Cerebellar nuclear complex (tissue), 1 donor: ENCODE measurements at regions not wholly inside any gene's neighbourhood (a gene's known extent, or its start where the extent isn't known, plus 50 kb on each side); places are given as distances from the start of the nearest gene placed in this dataset.
"Not testable (repeated sequence)": the region's sequence is repeated elsewhere in the genome, so short reads cannot be mapped to it uniquely, and the experiment has no call there.

Source experiments
- DNase-seq, 2 experiments: peaks; one replicate each; lab custom pipeline; 2025; lab: John Stamatoyannopoulos, UW

DNA sequence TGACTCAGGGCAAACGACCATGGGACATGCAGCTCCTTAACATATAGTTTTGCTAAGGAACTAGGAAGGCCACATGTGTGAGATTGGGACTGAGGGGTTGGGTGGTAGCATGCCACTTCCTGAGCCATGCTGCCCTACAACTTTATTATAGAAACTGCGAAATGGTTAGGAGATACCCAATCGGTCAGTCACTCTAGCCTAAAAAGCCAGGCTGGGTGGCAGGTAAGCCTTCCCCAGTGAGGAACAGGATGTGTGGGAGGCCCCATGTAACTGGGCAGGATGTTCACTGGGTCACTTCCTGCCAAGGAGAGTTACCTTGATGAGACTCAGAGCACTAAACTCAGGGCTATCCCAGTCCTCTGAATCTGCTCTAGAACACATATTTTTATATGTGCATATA is 123.5 kb downstream of the MAP3K7 start:
- no peak for DNase-seq

DNA sequence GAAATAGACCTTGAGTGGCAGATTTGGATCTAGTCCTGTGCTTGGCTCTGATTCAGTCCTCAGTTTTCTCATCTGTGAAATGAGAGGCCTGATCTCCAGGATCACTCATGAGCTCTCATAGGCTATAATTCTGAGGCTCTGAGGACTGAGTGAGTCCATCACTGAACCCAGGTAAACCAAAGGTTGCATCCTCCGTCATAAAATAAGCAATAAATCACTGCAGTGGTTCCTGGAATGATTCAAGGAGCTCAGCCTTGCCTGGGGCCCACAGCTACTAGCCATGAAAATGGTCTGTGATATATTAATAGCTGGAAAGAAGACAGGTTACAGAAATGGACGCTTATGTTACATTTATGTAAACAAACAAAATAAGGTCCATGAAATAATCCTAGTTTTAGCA is 124.8 kb downstream of the MAP3K7 start:
- DNase-seq: no peak

DNA sequence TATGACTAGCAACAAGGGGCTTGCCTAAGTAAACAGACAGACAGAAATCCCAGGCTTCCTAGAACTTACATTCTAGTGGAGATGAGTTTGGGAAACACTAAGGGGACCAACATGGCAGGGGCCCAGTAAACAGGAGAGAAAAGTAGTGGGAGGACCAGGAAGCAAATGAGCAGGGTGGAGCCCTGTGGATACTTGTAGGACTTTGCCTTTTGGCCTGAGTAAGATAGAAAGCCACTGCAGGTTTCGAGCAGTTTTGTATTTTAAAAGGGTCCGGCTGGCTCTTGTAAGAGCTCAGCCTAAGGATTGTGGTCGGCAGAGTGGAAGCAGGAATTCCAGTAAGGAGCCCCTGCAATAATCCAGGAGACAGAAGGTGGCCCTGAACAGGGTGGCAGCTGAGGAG is 125.5 kb downstream of the MAP3K7 start:
- no peak for DNase-seq

DNA sequence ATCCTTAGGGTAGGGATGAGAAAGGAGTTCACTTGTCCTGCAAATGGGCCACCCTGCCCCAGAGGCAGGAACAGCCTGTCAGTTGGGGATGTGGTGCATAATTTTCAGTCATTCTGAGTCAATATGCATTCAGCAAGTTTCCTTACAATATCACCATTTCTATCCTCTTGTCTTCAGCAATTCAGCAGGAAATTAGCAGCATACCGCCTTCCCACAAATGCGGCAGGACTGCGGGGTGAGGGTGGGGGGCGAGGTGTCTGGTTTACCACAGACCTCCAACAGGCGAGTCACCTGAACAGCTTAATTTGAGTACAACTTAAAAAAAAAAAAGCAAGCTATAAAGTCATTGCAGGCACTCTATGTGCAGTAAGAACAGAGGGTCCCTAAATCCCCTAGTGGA is 126.8 kb downstream of the MAP3K7 start:
- DNase-seq: no peak

DNA sequence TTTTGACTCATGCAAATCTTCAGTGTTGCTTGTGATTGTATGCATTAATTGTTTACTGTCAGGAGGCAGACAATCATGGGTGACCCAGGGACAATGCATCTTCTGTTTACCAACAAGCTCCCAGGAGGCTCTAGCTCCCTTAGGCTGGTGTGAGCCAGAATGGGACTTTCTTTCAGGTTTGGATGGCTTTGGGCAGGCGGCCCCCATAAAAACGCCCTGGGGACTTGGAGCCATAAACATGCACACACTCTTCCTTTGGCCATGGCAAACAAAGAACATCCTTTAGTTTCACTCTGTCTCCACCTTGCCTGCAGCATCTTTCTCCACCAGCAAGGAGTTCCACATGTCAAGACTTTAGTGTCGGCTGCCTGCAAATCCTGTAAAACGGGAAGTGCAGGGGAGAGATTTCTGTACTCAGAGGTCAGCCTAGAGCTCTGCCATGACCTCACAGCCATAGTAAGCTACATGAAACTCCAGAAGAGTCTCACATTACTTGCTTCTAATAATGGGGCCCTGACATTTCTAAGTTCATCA is 127.6 kb downstream of the MAP3K7 start:
- DNase-seq: no peak

DNA sequence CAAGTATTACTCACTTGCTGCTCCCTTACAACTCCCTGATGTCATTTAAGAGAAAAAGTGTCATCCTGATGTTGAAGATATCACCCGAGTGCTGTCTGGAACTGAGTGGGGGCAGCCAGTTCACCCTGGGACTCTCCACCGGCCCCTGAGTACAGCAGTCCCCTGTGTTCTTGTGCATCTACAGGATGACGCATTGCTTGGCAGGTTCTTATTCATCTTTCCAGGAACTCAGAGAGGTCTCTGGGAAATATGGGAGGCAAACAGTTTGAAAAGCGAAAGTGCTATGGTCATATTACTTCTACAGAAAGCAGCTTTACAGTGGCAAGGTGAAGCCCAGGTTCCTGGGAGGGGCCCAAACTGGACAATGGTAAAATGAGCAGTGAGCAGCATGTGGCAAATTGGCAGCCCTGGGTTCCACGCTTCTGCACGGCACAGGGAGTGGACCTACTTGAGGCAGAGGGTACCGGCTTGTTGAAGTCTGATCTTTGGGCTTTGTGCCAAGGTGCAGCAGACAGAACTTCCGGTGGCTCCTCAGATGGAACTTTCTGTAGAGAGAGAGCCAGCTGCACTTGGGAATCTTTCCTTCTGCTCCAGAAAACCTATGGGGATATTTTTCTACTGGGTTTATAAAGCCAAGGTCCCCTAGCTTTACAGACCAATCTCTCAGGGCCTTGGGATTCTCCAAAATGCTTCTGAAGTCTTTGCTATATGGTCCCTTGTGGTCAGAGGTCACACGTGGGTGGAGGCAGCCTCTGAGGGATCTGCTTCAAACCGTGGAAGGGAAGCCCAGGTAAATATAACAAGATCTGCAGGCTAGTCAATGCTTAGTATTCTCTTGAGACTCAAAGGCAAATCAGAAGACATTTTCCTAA is 128.3 kb downstream of the MAP3K7 start:
- no peak for DNase-seq

DNA sequence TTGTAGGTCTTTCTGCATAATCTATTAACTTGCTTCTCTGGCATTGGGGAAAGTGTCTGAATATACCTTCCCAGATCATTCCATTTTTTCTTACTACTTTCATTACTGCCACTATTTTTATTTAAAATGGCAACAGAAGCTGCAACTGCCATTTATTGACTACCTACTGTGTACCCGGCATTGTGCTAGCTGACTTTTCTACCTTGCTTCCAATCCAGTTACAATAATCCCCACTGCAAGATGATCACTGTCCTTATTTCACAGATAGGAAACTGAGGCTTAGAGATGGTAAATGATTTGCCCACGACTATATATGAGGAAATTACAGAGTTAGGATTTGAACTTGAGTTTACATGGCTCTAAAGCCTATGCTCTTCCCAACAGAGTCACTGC is 129.0 kb downstream of the MAP3K7 start:
- DNase-seq: no peak

DNA sequence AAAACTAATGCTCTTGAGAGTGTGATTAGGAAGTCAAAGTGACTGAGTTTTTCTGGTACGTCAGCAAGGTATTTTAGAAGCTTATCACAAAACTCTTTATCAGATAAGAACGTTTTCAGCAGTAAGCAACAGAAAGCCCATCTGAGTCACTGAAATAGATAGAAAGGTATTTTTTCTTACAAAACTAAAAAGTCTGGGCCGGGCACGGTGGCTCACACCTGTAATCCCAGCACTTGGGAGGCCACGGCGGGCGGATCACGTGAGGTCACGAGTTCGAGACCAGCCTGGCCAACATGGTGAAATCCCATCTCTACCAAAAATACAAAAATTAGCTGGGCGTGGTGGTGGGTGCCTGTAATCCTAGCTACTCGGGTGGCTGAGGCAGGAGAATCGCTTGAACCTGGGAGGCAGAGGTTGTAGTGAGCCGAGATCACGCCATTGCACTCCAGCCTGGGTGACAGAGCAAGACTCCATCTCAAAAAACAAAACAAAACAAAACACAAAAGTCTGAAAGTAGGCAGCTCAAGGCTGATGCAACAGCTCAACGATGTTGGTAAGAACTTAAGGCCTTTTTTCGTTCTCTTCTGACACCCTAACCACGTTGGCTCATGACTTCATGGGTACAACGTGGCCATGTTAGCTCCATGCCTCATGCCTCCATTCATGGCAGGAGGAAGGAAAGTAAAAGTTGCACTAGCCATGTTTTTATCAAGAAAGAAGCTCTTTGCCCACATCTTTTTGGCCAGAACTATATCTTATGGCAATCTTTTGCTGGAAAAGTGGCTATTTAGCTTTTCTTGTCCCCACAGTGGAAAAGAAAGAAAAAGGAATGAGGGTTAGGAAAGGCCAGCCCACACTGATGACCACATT is 129.6 kb downstream of the MAP3K7 start:
- DNase-seq: not testable (repeated sequence)

DNA sequence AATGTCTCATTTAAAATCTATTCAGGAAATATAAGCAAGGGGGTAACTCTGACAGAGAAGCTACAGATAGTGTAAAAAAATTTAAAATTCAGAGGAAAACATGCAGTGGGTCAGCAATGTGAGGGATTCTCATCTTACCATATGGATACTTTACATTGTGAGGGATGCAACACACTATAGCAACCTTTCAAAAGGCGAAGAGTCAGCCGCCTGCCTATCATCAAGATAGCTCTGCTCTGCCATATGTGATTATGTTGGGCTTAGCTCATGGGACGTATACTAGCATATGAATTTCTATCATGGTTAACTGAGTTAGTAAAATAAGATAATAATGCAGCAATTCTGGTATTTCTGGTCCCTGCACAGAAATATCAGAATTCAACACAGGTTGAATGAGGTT is 130.9 kb downstream of the MAP3K7 start:
- DNase-seq: no peak

DNA sequence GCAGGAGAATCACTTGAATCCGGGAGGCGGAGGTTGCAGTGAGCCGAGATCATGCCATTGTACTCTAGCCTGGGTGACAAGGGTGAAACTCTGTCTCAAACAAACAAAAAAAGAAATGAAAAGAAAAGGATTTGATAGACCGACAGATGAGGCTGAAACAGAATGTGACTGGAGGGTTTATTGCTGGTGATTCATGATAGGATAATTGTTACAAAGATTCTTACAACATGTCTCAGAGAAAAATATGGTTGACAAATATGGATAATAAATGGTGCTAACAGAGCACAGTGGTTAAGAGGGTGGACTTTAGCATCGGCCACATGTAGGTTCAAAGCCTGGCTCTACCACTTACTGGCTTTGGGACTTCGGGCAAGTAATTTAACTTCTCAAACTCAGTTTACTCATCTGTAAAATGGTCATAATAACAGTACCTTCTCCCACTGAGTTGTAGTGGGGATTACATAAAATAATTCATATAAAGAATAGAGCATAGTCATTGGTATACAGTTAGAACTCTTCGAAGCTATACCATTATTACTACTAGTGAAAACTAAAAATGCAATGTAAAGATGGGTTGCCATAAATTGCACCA is 131.9 kb downstream of the MAP3K7 start:
- no peak for DNase-seq

DNA sequence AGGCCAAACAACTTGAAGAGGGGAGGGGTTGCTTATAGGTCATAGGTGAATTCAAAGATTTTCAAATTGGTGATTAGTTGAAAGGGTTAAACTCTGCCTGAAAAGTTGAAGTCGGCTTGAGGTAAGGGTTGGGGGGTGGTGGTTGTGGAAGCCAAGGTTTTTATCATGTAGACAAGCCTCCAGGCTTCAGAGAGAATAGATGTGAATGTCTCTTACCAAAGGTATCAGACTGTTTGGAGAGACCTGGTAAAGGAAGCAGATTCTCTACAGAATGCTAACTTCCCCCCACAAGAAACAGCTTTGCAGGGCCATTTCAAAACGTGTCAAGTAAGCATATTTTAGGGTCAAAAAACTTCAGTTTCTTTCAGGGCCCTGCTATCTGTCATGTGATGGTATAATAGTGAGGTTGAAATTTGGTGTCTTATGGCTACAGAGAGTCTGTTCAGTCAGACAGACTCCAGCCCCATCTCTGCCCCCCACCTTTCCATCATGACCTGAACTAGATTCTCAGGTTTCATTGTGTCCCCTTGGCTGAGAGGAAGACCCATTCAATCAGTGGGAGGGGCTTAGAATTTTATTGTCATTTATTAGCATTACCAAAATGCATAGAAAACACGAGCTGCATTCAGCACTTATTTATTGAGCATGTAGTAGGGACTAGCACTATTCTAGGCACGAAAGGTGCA is 136.5 kb downstream of the MAP3K7 start:
- DNase-seq: no peak

DNA sequence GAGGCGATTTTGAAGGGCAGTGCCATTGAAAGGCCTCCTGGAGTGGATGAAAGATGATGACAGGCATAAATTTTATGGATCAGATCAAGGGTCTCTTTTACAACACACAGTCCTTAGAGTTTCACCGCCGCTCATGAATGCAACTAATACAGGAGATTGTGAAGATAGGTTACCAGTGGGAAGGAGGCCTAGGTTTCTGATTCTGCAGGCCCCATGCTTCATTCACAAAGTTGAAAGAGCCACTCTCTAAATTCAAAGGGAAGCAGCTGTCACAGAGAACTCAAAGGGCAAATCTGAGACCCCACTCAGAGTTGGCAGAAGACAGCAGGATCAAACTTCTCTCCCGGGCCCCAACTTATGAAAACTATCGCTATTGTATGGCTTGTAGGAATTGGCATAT is 137.6 kb downstream of the MAP3K7 start:
- DNase-seq: no peak

DNA sequence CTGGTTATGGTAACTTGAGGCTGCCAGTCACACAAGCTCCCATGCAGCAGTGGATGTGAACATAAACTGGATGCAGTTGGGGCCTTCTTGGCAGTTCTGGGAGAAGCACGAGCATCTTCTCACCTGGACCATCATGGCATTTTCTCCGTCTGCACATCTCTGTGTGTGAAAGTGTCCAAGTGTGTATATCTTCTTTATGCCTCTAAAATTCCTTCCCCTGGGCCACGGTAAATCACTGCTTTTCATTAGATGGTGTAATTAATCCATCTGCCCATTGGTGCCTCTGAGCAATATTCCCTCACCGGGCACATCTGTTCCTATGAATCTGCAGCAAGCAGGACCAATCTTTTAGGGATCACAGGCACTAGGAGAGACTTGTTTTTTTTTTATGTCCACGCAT is 138.0 kb downstream of the MAP3K7 start:
- DNase-seq: no peak

DNA sequence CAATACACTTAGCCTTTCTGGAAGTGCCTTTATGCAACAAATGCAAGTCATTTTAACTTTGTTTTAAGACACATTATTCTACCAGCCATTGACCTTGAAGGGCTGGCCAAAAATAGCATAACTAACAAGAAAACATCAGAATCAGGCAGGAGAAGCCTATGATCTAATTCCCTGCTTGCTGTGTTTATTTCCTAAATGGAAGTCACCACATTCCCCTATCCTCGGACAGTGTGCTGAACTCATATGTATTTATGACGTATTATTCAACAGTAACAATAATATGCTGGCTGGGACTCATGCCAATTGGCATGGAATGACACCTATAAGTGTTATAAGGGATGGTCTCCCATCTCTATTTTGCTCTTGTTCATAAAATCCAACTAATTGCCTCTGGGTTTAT is 140.7 kb downstream of the MAP3K7 start:
- DNase-seq: no peak

DNA sequence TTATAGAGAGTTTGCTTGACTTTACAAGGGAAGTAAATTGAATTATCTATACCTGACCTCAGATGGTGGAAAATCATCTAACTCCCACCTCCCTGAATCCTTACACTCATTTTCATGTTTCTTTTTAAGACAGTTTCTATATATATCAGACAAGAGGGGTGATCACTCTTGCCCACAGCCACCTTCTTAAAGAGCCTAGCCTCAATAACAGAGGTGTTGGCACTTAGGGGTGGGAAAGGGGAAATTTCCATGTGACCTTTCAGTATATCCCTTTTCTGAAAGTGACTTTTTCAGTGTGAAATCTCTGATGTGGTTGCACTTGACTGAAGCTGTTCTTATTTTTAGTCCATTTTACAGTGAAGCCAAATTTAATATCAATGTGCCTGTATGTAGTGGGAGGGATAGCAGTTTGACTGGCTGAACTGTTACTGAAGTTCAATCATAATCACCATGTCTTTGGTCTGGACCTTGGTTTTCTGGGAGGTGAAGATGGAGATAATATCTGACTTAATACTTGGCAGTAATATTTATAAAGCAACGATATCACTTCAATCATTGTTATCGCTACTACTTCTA is 141.3 kb downstream of the MAP3K7 start:
- no peak for DNase-seq

DNA sequence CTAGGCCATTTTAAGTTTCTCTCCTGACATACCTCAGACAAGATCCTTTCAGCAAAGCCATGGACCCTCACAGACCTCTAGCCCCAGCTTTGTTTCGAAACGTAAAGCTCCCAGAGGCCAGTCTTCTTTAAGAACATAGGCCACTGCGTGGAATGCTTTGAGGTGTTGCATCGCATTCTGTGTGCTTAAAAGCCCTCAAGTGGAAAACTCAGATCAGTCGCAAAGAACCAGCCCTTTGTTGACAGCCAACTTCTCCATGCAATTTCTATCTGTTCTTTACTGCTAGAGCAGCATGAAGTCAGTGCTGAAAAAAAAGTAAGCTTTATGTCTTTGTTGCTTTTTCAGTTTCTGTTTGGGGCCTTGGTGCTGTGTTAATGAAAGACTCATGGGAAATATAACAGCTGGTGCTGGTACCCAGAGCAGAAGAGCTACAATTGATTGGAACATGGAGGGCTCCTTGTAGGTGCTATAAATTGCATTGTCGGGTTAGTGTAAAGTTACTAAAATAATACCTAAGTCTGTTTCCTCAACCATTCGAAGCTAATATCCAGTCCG is 142.6 kb downstream of the MAP3K7 start:
- DNase-seq: no peak

DNA sequence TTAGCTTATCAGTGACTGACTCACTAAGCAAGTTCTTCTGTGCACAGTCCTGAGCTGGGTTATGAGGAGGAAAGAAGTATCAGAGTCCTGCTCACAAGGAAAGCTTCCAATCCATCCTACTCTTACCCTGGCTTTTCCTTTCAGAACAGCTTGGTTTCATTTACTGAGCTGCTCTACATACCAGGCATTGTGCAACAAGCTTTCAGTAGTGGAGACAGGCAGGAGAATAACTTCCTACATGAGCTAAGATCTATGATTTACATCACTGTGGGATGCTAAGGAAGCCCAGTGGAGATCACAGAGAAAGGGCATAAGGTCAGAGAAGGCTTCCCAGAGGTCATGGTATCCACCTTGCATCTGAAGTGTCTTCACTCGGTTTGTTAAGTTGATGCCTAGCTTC is 144.5 kb downstream of the MAP3K7 start:
- DNase-seq: no peak

DNA sequence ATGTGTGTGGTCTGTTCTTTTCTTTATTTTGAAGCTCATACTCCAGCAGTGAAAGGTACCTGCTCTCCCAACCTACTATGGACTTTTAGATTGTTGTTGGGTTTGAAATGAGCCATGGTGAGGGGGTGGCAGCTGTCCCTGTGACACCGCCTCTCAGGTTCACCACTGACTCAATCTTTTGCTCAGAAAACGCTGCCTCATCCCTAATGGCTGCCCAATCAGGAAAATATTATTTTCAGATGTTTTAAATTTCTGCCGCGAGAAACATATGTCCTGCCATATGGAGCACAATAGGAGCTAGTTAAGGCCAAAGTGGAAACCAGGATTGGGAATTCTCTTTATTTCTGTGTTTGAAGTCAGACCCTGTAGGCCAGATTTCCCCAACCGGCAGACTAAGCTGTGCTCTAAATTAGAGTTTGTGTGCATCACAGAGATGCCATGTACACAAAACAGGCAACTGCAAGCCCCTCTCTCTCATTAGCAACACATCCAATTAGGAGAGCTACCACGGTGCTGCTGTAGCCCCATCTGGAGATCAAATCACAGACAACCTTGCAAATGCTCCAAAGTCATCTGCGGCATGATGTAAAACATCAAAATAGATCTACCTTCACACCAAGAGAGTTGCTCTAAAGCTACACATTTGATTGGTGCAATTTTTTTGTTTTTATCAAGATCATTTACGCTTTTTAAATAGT is 144.1 kb upstream of the BACH2 start:
- peak; percentile 36 to 63 for DNase-seq

DNA sequence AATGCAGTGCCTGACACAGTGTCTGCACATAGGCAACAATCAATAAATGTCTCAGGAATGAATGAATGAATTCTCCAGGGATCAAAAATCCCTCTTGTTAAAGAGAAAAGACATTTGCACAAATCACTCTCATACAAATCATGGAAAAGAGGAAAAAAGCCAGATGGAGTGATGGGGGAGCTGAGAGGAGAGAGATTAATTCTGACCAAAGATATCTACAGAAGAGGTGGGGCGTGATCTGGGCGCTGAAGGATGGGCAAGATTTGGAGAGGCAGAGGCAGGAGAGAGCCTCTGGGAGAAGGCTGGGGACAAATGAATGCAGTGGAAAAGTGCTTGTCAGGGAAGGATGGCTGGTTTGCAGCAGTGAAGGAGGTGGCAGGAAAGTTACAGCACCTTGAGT is 142.9 kb upstream of the BACH2 start:
- DNase-seq: no peak

DNA sequence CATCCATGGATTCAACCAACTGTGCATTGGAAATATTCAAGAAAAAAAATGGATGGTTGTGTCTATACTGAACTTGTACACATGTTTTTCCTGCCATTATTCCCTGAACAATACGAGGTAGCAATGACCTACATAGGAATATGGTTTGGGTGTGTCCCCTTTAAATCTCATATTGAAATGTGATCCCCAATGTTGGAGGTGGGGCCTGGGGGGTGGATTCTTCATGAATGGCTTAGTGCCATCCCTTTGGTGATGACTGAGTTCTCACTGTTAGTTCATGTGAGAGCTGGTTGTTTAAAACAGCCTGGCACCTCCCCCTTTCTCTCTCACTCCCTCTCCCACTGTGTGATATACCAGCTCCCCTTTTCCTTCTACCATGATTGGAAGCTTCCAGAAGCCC is 139.8 kb upstream of the BACH2 start:
- no peak for DNase-seq
